ENCODE measurements at regions not wholly inside any gene's neighbourhood (a gene's known extent, or its start where the extent isn't known, plus 50 kb on each side); places are given as distances from the start of the nearest gene placed in this dataset.

DNA sequence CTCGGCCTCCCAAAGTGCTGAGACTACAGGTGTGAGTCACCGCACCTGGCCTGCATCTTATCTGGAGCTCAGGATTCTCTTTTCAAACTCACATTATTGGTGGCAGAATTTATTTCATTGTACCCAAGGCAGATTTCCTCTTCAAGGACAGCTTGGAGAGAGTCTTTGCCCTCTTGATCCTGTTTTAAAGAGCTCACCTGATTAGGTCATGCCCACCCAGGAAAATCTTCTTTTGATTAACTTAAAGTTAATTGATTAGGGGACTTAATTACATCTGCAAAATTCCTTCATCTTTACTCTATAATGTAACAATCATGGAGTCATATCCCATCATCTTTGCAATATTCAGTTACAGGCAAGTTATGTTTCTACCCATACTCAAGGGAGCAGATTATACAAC is 346.4 kb downstream of the EPHA4 start:
- DNase-seq (ENCODE audit: low spot score) = no peak

- DNase-seq (ENCODE audit: low spot score) = no peak
Measured at GRCh38 chr2:221228214-221228769, 343.8 kb downstream of the EPHA4 start.

DNA sequence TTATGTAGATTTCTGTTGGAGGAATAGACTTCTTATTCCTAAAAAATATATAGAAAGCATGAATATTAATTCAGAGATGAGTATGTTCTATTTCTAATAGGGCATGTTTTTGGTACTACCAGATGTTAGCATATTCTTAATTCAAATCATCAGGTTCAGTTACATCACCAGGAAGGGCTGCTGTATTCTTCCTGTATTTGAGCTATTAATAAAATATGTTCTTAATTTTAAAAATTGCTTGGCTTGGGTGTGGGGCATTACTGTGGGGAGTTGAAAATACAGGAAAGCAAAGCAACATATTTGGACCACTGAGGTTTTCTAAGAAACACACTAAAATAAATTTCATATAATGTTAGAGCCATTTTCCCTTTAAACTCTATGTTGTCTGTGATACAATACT is 343.0 kb downstream of the EPHA4 start:
- no peak for DNase-seq (ENCODE audit: low spot score)

GRCh38 chr2:221231511-221231910 is 340.6 kb downstream of the EPHA4 start:
- no peak for DNase-seq (ENCODE audit: low spot score)

DNA sequence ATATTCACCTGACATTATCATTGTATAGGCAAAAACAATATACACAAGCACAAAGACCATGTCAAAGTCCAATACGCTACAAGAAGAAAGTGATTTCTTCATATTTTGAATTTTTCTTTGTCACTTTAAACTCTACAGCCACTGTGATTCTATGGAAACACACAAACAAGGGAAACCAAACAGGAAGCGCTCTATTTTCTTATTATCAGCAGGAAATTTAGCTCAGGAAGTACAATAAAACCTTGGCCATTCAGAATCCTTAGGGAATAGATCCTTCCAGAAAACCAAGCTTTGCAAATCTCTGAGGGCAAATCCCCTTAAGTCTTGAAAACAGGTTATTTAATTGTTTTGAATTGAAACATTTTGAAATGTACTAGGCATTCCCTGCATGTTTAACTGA is 336.2 kb downstream of the EPHA4 start:
- DNase-seq (ENCODE audit: low spot score) = no peak

GRCh38 chr2:221241072-221241471 is 331.0 kb downstream of the EPHA4 start:
- no peak for DNase-seq (ENCODE audit: low spot score)

GRCh38 chr2:221243771-221244170 is 328.3 kb downstream of the EPHA4 start:
- DNase-seq (ENCODE audit: low spot score) = no peak

GRCh38 chr2:221245045-221245444 is 327.1 kb downstream of the EPHA4 start:
- no peak for DNase-seq (ENCODE audit: low spot score)

DNA sequence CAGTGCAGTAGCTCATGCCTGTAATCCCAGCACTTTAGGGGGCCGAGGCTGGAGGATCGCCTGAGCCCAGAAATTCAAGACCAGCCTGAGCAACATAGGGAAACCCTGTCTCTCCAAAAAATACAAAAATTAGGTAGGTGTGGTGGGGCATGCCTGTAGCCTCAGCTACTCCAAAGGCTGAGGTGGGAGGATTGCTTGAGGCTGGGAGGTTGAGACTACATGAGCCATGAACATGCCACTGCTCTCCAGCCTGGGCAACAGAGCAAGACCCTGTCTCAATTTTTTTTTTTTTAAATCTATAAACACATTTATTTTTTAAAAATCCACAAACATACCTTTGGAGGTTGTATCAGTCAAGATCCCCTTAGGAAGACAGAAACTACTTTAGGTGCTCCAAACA is 326.3 kb downstream of the EPHA4 start:
- DNase-seq (ENCODE audit: low spot score) = no peak

- no peak for DNase-seq (ENCODE audit: low spot score)
Measured at GRCh38 chr2:221254299-221254698, 317.8 kb downstream of the EPHA4 start.

DNA sequence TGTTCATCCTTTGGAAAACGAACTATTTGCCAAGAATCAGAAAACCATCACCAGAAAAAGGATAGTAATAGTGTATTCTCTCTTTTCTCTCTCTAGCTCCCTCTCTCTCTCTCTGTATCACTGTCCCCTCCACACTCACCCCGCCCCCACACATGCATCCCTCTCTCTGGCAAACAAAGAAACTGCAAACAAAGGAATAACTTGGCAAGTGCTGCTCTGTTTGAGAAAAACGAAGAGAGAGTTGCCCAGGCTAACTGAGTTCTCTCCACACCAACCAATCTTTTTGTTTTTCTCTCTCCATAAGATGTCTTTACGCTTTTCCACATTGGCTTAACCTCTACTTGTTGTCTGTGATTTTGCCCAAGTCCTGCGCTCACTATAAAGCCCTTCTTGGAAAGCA is 316.2 kb downstream of the EPHA4 start:
- no peak for DNase-seq (ENCODE audit: low spot score)

DNA sequence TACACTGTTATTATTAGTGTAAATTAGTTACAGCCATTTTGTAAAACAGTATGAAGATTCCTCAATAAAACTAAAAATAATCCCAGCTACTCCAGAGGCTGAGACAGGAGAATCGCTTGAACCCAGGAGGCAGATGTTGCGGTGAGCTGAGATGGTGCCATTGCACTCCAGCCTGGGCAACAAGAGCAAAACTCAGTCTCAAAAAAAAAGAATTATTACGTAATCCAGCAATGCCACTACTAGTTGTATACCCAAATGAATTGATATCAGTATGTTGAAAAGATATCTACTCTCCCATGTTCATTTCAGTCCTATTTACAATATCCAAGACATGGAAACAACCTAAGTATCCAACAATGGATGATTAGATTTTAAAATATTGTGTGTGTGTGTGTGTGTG is 313.6 kb downstream of the EPHA4 start:
- DNase-seq (ENCODE audit: low spot score) = no peak

GRCh38 chr2:221262651-221263050 is 309.5 kb downstream of the EPHA4 start:
- DNase-seq (ENCODE audit: low spot score) = no peak

DNA sequence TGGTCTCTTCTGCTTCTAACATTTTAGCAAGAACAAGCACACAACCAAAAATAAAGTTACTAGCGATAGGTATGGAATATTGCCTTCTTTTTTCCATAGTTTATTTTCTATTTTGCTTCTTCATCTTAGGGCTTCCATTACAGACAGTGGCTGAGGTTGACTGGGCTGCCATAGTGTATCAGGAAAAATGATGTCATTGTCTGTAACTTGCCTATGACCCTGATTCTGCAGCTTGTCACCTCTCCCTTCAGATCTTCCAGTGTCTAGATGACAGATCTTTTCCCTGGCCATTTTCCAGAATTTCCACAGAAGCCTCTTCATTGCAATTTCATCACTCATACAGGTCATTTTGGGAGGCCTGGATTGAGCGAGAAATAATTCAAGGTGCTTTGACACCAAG is 308.5 kb downstream of the EPHA4 start:
- DNase-seq (ENCODE audit: low spot score) = no peak

GRCh38 chr2:221264318-221264717 is 307.8 kb downstream of the EPHA4 start:
- DNase-seq (ENCODE audit: low spot score) = no peak

DNA sequence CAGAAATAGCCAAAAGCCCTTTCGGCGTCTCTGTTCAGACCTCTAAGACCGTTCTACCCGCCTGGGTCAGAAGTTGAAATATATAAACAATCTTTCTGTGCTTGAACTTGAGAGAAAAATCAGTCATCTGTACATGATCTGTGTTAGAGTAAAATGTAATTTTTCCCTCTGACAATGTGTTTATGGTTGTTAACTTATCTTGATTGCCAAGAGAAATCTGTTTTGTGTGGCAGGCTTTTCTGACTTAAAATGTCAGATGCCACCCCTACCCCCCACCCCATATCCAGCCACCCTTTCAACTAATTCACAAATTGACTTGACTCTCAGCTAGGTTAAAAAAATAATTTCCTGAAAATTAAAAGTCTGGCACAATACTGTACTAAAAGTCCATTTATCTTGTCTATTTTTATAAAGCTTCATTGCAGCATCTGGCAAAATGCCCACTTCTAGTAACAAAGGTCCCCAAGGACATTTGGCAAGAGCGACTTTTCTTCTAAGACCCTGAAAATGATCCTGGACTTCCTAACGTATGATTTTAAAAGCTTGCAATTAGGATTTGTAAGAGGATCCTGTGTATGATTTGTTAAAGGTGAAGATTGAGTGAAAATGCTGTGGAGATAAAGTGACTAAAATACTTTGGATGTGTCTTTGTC is 304.2 kb downstream of the EPHA4 start:
- DNase-seq (ENCODE audit: low spot score) = no peak

DNA sequence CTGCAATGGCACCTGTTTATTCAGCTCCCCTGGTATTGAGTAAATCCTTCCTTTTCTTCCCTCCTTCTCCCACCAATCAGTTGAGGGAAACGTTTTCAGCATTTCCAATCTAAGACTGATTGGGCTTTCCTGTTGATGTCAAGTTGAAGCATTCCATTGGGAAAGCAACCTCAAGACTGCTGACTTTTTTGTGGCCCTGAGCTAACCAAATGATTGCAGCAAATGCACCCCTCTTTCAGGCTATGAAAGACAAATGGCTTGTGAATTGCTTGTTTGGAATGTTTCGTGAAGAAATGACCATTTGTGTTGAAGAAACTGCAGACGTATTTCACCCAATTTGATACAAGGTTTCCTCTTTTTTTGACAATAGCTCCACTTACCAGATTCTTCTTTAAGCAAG is 303.5 kb downstream of the EPHA4 start:
- no peak for DNase-seq (ENCODE audit: low spot score)

DNA sequence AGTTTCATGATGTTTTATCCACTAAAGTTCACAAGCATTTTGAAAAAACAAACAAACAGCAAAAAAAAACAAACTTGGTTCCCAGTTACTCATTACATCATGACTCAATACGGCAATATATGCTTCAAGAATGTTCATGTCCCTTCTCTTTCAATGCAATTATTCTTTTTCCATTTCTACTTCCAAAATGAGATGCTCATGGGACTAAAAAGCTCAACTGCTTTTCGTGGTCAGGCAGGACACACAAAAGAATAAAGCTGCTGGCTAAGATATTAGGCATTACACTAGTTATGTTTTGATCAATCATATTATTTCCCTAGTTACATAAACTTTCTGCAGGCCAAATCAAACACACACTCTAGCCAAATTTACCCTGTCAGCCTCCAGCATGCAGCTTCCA is 301.3 kb downstream of the EPHA4 start:
- no peak for DNase-seq (ENCODE audit: low spot score)

DNA sequence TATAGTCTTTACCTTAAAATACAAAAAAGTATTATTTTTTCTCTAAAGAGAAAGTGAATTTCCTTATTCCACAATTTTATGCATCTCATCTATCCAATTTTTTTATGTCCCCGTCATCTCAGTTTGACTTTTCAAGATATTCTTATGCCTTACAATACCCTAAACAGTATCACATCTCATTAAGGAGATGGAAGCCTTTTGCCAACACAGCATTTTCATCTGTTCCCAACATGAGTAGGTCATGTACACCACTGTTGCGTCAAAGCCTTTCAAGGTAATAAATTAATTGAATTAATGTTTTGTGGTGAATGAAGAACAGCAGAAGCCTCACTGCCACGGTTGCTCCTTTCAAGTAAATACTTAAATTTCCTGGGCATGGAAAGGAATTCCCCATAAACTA is 299.4 kb downstream of the EPHA4 start:
- no peak for DNase-seq (ENCODE audit: low spot score)

DNA sequence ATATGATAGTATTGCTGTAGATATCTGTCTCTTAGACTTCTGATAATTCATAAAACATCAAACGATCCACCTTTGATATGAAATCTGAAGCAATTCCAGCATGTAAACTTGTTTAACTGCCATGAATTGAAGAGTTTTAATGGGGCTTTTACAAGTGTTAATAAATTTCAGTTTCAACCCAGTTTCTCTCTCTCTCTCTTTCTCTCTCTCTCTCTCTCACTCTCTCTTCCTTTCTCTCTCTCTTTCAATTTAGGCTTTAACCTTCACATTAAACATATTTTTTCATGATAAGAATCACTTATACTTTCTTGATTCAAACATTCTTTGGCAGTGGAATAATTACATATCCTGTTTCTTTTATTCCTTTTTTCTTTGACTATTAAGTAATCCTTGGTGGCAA is 296.1 kb downstream of the EPHA4 start:
- no peak for DNase-seq (ENCODE audit: low spot score)

- no peak for DNase-seq (ENCODE audit: low spot score)
Measured at GRCh38 chr2:221276601-221277000, 295.5 kb downstream of the EPHA4 start.

DNA sequence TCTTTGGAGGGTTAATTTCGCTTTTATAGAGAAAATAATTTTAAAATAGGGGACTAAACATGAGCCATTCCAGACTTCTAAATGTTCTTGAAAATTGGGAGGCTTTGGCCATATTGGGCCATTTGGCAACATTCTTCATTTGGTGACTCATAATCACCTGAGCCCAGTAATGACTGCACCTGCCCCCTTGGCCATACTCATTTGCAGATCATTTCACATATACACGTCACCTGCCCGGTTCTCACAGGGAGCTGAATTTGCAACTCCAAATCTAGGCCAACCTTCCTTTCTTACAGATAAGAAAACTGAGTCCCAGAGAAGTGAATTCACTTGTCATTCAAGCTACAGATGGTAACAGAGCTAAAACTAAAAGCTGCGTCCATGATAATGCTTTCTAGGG is 289.7 kb downstream of the EPHA4 start:
- DNase-seq (ENCODE audit: low spot score) = no peak

DNA sequence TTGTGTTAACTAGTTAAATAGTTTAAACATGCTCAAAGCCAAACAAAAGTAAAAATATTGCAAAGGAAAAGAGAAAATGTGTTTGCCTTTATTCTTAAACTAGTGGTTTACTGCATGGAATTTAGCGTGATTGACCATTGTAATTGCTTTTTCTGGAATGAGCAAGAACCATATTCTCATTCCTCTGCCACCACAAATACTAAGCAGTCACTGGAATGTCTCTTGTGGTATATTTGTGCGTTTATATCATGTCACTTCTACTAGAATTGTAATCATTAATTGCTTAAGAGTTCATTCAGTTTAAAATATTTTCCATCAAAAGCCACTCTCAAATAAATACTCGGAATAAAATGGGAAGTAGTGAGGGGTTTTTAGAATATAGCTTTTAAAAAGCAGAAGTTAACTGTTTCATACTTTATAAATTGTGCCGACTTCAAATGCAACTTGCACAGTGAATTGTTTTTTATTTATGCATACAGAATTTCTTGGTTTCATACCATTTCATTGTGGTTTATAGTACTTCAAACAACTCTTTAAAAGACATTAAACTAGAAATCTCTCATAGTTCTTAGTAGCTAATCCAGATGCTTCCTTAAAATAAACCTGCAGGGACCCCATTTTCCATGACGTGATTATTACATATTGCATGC is 288.1 kb downstream of the EPHA4 start:
- DNase-seq (ENCODE audit: low spot score) = no peak

- no peak for DNase-seq (ENCODE audit: low spot score)
Measured at GRCh38 chr2:221285148-221285547, 287.0 kb downstream of the EPHA4 start.

Data from COLO829 (cell line).